ENCODE measurements at regions not wholly inside any gene's neighbourhood (a gene's known extent, or its start where the extent isn't known, plus 50 kb on each side); places are given as distances from the start of the nearest gene placed in this dataset.

- TF ChIP-seq, protein P1, sequence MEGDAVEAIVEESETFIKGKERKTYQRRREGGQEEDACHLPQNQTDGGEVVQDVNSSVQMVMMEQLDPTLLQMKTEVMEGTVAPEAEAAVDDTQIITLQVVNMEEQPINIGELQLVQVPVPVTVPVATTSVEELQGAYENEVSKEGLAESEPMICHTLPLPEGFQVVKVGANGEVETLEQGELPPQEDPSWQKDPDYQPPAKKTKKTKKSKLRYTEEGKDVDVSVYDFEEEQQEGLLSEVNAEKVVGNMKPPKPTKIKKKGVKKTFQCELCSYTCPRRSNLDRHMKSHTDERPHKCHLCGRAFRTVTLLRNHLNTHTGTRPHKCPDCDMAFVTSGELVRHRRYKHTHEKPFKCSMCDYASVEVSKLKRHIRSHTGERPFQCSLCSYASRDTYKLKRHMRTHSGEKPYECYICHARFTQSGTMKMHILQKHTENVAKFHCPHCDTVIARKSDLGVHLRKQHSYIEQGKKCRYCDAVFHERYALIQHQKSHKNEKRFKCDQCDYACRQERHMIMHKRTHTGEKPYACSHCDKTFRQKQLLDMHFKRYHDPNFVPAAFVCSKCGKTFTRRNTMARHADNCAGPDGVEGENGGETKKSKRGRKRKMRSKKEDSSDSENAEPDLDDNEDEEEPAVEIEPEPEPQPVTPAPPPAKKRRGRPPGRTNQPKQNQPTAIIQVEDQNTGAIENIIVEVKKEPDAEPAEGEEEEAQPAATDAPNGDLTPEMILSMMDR (IDR thresholded peaks at IDR 0.05; ENCODE audit: borderline replicate concordance, extremely low read depth, low read length, poor library complexity, severe bottlenecking) = no peak
- no peak for TF ChIP-seq EZH2 (IDR thresholded peaks at IDR 0.05; ENCODE audit: borderline replicate concordance, low read depth, low read length, severe bottlenecking)
Observed at GRCh38 chr4:156568041-156568440, 403.6 kb downstream of the PDGFC start.
